Endothelial cell of umbilical vein (primary cell): ENCODE measurements at regions not wholly inside any gene's neighbourhood (a gene's known extent, or its start where the extent isn't known, plus 50 kb on each side); places are given as distances from the start of the nearest gene placed in this dataset.

Experiments
- BruUV-seq: library from RNA; stranded (reverse); fragments of 400-500 nt; replicated peaks from 2 replicates; lab custom pipeline; 2021; lab: Mats Ljungman, UMichigan
- CTCF ChIA-PET: fragments of 300-600, 350-600 bp; sonication (Branson Sonifier 250); formaldehyde crosslinking; loops from one replicate; lab custom pipeline; 2021; ENCODE audit warnings: antibody characterized with exemption, inconsistent platforms; lab: Charles Lee
- POLR2A ChIA-PET: fragments of 300-600, 350-600 bp; sonication (Branson Sonifier 250); formaldehyde crosslinking; loops from one replicate; lab custom pipeline; 2021; ENCODE audit warnings: antibody characterized with exemption, inconsistent platforms; lab: Charles Lee
- DNase-seq: peaks from one replicate; pipeline ENCODE4 v3.0.0-alpha.2; 2011; ENCODE audit warnings: low read depth, low spot score
- FAIRE-seq: peaks from 2 replicates; lab custom pipeline; 2011; peaks lifted over from hg19 to GRCh38; lab: Jason Lieb, UNC
- H2AFZ ChIP-seq: 2 replicates; pipeline ENCODE4 v1.6.0; 2012; ENCODE audit warnings: low read depth, low read length, control low read depth, inconsistent platforms
- H3K27ac ChIP-seq: 2 replicates; pipeline ENCODE4 v1.5.1; 2011; ENCODE audit warnings: low read depth, mild to moderate bottlenecking, control low read depth, low read length, moderate library complexity; ENCODE audit not compliant: insufficient read depth
- H3K27me3 ChIP-seq, 2 experiments: 2 replicates each; pipeline versions ENCODE4 v1.6.0 to v1.6.1; 2011; ENCODE audit warnings: low read length in 2 of 2, mixed read lengths in 1 of 2; ENCODE audit not compliant: control insufficient read depth in 2 of 2, insufficient read depth in 2 of 2
- H3K36me3 ChIP-seq, 2 experiments: 2 replicates in 1 of 2; 3 replicates in 1 of 2; pipeline ENCODE4 v1.5.1; 2011; ENCODE audit warnings: low read length in 2 of 2, mild to moderate bottlenecking in 1 of 2, moderate library complexity in 1 of 2; ENCODE audit not compliant: control insufficient read depth in 2 of 2, insufficient read depth in 2 of 2; ENCODE audit errors: extremely low read depth in 1 of 2
- H3K4me1 ChIP-seq: 3 replicates; pipeline ENCODE4 v1.5.1; 2011; ENCODE audit warnings: mild to moderate bottlenecking, low read length; ENCODE audit not compliant: control insufficient read depth, insufficient read depth; ENCODE audit errors: extremely low read depth
- H3K4me2 ChIP-seq: 2 replicates; pipeline ENCODE4 v1.6.1; 2011; ENCODE audit warnings: low read length, control low read depth, mixed read lengths; ENCODE audit not compliant: insufficient read depth
- H3K4me3 ChIP-seq, 3 experiments: fragments of 200-600 bp in 1 of 3; sonication (generic), shearing (Covaris generic) in 1 of 3; replicated peaks in 1 of 3; 2 replicates each; pipeline ENCODE4 v1.5.1; 2011 to 2016; ENCODE audit warnings: control low read depth in 3 of 3, low read length in 3 of 3, mild to moderate bottlenecking in 2 of 3, inconsistent platforms in 1 of 3, low read depth in 1 of 3, moderate library complexity in 1 of 3; ENCODE audit not compliant: insufficient read depth in 1 of 3
- H3K79me2 ChIP-seq: 2 replicates; pipeline ENCODE4 v1.6.0; 2012; ENCODE audit warnings: low read length, inconsistent platforms; ENCODE audit not compliant: control insufficient read depth, insufficient read depth
- H3K9ac ChIP-seq: replicated peaks from 2 replicates; pipeline ENCODE3; 2011; ENCODE audit warnings: low read length, control low read depth; ENCODE audit not compliant: insufficient read depth; ENCODE audit errors: extremely low read depth
- H3K9me1 ChIP-seq: replicated peaks from 3 replicates; pipeline ENCODE4 v1.6.0; 2011; ENCODE audit warnings: mild to moderate bottlenecking, low read length; ENCODE audit not compliant: control insufficient read depth, insufficient read depth; ENCODE audit errors: extremely low read depth
- H3K9me3 ChIP-seq: replicated peaks from 2 replicates; pipeline ENCODE4 v1.5.1; 2012; ENCODE audit warnings: low read length, inconsistent platforms; ENCODE audit not compliant: control insufficient read depth, insufficient read depth
- H4K20me1 ChIP-seq: replicated peaks from 2 replicates; pipeline ENCODE3; 2011; ENCODE audit warnings: mild to moderate bottlenecking, low read length; ENCODE audit not compliant: control insufficient read depth, insufficient read depth; ENCODE audit errors: extremely low read depth
- CTCF ChIP-seq, 2 donors: IDR thresholded peaks; 1 replicate in 1 of 2; 2 replicates in 1 of 2; pipeline ENCODE4 v1.5.1; 2011; ENCODE audit warnings: low read length in 2 of 2, mild to moderate bottlenecking in 2 of 2, moderate library complexity in 2 of 2, control low read depth in 1 of 2, inconsistent platforms in 1 of 2, low read depth in 1 of 2; ENCODE audit not compliant: insufficient read depth in 1 of 2; ENCODE audit errors: extremely low read depth in 1 of 2
- EZH2 ChIP-seq: IDR thresholded peaks from 2 replicates; pipeline ENCODE4 v1.6.1; 2012; ENCODE audit warnings: borderline replicate concordance, low read depth, mild to moderate bottlenecking, moderate library complexity, low read length, inconsistent platforms; ENCODE audit not compliant: severe bottlenecking
- FOS ChIP-seq: IDR thresholded peaks from 2 replicates; pipeline ENCODE4 v1.6.1; 2011; ENCODE audit warnings: mild to moderate bottlenecking, low read length, moderate library complexity, borderline replicate concordance; ENCODE audit not compliant: insufficient read depth
- GATA2 ChIP-seq: IDR thresholded peaks from 2 replicates; pipeline ENCODE4 v1.7.0; 2011; ENCODE audit warnings: low read depth, mild to moderate bottlenecking, moderate library complexity, mixed read lengths, low read length; ENCODE audit not compliant: insufficient read length, insufficient read depth
- JUN ChIP-seq: IDR thresholded peaks from 2 replicates; pipeline ENCODE4 v1.6.1; 2011; ENCODE audit warnings: borderline replicate concordance, low read depth; ENCODE audit not compliant: insufficient read length, insufficient read depth
- MYC ChIP-seq: IDR thresholded peaks from one replicate; pipeline ENCODE4 v1.6.1; 2011; ENCODE audit warnings: mild to moderate bottlenecking, low read depth, low read length
- POLR2A ChIP-seq: IDR thresholded peaks from 2 replicates; pipeline ENCODE4 v1.6.1; 2012; ENCODE audit warnings: low read depth, mild to moderate bottlenecking, control low read depth, low read length
- POLR2AphosphoS5 ChIP-seq: IDR thresholded peaks from 2 replicates; pipeline ENCODE4 v1.6.1; 2012; ENCODE audit warnings: low read depth, mild to moderate bottlenecking, control low read depth, low read length, moderate library complexity; ENCODE audit not compliant: insufficient read depth
- dilution Hi-C: fragments of 300-500 bp; cut with MboI; formaldehyde crosslinking; loops from one replicate; pipeline ENCODE4 v1.15.0; 2019; ENCODE audit warnings: low sequenced_read_pairs; ENCODE audit not compliant: extremely low pct_ligation_motif_present
- intact Hi-C: fragments of 100-400 bp; cut with micrococcal nuclease; formaldehyde crosslinking; loops from one replicate; pipeline ENCODE4 v1.10.0; 2022
- TF ChIP-seq, protein P1 (sequence below): IDR thresholded peaks from 2 replicates; pipeline ENCODE4 v1.6.1; 2011; ENCODE audit not compliant: insufficient read depth, insufficient read length

DNA sequence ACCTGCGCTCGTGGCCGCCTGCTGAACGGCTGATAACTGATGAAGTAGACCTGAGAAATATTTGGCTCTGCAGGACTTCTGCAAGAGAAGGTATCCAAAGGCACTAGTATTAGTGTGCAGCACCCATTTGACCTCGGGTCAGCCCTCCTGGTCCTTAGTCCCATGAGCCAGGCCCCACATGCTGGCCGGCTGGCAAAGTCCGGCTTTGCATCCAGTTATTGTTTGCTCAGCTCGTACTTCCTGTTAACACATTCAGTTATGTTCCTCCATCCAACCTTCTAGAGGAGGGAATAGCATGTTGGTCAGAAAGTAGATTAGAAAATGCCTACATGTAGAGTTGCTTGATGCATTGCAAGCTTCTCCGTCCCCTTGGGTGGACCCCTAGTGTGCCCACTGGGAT, 385.7 kb upstream of the RGMA start:
- H3K9me1 ChIP-seq, result no peaks in the 10 kb centered on the region
- POLR2A ChIA-PET, result no interaction called here
- no peak overlapping the region for H3K4me2 ChIP-seq
- H3K9me3 ChIP-seq, result peaks cover 3% of the 10 kb centered on the region
- no peaks in the 10 kb centered on the region for H3K36me3 ChIP-seq
- no peaks in the 10 kb centered on the region for H3K27me3 ChIP-seq
- intact Hi-C loops (no loop called here), dilution Hi-C loops (no loop called here)
- no peak overlapping the region for H2AFZ ChIP-seq
- H3K4me1 ChIP-seq, result no peaks in the 10 kb centered on the region
- no peak for DNase-seq
- H3K9ac ChIP-seq, result no peak overlapping the region
- no peak overlapping the region for H3K4me3 ChIP-seq
- no peak for FAIRE-seq
- no peaks in the 10 kb centered on the region for H4K20me1 ChIP-seq
- no peak overlapping the region for H3K27ac ChIP-seq
- CTCF ChIA-PET, result no interaction called here
- H3K79me2 ChIP-seq, result no peaks in the 10 kb centered on the region
- TF ChIP-seq FOS (no peak), CTCF (IDR thresholded peaks at IDR 0.05; ENCODE audit: extremely low read depth in 1 of 2, insufficient read depth in 1 of 2, low read depth in 1 of 2, low read length in 2 of 2) (no peak), JUN (no peak), POLR2A (no peak), GATA2 (no peak)
- TF ChIP-seq, protein P1, sequence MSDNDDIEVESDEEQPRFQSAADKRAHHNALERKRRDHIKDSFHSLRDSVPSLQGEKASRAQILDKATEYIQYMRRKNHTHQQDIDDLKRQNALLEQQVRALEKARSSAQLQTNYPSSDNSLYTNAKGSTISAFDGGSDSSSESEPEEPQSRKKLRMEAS, result no peak
- BruUV-seq, result no TSS peak

GRCh38 chr15:93469994-93470393, 381.0 kb upstream of the RGMA start:
- no peak for DNase-seq
- no peak for TF ChIP-seq POLR2AphosphoS5
- no peak for TF ChIP-seq FOS
- TF ChIP-seq, protein P1, result no peak
- no peak for TF ChIP-seq EZH2
- TF ChIP-seq GATA2, result no peak
- TF ChIP-seq POLR2A, result no peak
- no peak for TF ChIP-seq JUN
- no peak for TF ChIP-seq MYC
- TF ChIP-seq CTCF (IDR thresholded peaks at IDR 0.05; ENCODE audit: extremely low read depth in 1 of 2, insufficient read depth in 1 of 2, low read depth in 1 of 2, low read length in 2 of 2), result no peak
- no peaks in the 10 kb centered on the region for H4K20me1 ChIP-seq
- H3K9me3 ChIP-seq, result no peaks in the 10 kb centered on the region
- no peaks in the 10 kb centered on the region for H3K79me2 ChIP-seq
- ChIA-PET CTCF (no interaction called here), POLR2A (no interaction called here)
- dilution Hi-C loops (no loop called here), intact Hi-C loops (no loop called here)
- H3K4me1 ChIP-seq, result no peaks in the 10 kb centered on the region
- no peak overlapping the region for H3K4me2 ChIP-seq
- no peak overlapping the region for H3K4me3 ChIP-seq
- no peaks in the 10 kb centered on the region for H3K27me3 ChIP-seq
- no peaks in the 10 kb centered on the region for H3K36me3 ChIP-seq
- no peak overlapping the region for H3K9ac ChIP-seq
- no peak overlapping the region for H3K27ac ChIP-seq
- H3K9me1 ChIP-seq, result no peaks in the 10 kb centered on the region
- FAIRE-seq, result no peak
- no TSS peak for BruUV-seq
- no peak overlapping the region for H2AFZ ChIP-seq
